ENCODE measurements at regions not wholly inside any gene's neighbourhood (a gene's known extent, or its start where the extent isn't known, plus 50 kb on each side); places are given as distances from the start of the nearest gene placed in this dataset.

DNA sequence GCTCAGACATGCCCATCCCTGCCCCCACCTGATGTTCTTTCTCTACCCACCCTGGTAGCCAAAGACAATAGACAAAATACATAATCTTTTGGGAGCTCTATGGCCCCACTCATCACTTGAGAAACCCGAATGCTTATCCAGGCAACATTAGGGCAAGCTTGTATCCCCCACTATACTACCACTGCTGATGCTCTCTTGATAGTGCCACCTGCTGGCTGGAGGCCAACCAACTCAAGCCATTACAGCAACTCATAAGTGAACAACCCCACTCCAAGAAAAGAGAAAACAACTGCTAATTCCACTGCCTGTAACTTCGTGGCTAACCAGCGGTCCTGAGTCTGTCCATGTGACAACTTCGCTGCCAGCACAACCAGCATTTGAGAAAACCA lies 342.5 kb upstream of the TGFBR2 start:
- no peak for DNase-seq (ENCODE audit: low read depth)

DNA sequence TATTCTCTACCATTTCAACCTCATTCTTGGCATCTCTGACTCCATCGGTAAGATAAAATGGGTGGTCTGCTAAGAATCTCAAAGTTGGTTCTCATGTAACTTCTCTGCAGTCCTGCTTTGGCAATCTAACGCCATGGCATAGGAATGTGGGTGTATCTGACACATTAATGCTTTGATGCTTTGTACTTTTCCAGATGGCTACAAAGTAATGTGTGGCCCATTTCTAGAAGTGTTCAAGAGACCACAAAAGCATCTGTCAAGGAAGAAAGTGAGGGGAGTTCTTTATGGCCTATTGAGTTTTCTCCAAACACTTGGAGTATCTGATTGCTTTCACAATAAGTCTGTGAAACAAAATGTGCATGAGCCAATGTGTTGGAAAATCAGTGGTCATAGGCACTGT lies 339.9 kb upstream of the TGFBR2 start:
- no peak for DNase-seq (ENCODE audit: low read depth)

DNA sequence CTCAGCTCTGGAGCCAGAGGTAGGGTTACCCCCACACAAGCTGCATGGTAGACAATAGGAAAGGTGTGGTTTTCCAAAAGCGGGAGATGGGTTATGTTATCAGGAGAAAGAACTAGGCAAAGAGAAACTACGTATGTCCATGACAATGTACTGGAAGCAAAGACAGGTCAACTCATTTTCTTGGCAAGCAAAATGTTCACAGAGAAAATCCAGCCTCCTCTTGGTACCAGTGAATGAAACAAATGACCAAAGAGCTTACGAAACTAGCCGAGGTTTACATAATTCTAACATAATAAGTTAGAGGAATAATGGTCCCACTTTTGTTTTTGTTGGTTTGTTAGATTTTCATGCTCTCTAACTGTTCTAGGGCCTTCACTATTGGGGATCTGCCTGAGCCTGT lies 338.1 kb upstream of the TGFBR2 start:
- no peak for DNase-seq (ENCODE audit: low read depth)

DNA sequence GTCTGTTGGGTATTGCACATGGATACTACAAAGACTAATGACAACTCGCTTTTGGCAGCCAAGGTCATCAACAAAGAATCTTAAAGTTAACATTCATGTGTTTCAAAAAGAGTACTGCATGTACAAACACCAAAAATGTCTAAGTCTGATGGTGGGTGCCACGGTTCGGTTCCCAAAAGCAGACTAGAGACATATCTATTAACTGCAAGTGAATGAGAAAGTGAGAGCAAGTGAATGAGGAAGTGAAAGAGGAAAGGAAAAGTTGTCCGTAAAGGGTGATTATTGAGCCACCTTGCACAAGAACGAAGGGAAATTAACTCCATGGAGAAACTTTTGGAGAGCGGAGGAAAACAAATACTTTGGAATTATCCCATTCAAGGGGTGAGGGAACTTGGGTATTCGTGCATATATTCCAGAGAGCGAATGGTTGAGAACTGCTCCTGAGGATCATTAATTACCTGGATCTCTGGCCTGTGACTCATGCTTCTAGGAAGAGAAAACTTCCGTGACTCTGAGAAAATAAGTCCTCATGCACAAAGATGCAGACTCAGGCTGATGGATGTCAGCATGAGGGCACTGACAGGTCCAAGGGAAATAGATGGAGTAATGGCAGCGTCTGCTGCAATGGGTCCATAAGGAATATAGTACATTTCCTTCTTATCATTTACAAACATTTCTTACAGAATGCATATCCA lies 336.5 kb upstream of the TGFBR2 start:
- no peak for DNase-seq (ENCODE audit: low read depth)

DNA sequence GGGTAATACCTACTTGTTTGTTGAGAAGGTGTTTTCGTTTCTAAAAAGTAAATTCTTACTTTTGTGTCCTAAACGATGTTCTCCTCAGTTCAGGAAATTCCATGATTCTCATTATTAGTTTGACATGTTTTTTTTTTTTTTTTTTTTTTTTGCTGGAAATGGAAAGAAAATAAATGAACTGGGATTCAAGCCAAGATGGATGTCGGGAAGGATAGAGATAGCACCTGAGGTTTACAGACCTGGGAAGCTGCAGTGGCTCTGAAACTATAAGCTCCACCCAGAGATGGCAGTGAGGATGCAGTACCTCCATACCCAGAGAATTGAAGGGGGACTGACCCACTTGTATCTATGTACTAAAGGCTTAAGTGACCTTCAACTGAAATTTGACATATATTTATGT lies 334.6 kb upstream of the TGFBR2 start:
- no peak for DNase-seq (ENCODE audit: low read depth)

DNA sequence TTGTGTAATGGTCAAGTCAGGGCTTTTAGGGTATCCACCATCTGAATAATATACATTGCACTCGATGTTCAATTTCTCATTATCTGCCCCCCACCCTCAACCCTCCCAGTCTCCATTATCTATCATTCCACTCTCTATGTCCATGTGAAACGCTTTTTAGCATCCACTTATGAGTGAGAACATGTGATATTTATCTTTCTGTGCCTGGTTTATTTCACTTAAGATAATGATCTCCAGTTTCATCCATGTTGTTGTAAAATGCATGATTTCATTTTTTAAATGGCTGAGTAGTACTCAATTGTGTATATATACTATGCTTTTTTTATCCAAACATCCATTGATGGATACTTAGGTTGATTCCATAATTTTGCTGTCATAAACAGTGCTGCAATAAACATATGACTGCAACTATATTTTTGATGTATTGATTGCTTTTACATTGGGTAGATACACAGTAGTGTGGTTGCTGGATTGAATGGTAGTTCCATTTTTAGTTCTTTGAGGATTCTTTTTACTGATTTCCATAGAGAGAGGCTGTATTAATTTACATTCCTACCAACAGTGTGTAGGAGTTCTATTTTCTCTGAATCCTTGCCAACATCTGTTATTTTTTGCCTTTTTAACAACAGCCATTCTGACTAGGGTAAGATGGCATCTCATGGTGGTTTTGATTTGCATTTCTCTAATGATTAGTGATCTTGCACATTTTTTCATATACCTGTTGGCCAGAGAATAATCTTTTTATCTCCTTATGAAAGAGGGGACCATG lies 332.9 kb upstream of the TGFBR2 start:
- DNase-seq (ENCODE audit: low read depth), result no peak

DNA sequence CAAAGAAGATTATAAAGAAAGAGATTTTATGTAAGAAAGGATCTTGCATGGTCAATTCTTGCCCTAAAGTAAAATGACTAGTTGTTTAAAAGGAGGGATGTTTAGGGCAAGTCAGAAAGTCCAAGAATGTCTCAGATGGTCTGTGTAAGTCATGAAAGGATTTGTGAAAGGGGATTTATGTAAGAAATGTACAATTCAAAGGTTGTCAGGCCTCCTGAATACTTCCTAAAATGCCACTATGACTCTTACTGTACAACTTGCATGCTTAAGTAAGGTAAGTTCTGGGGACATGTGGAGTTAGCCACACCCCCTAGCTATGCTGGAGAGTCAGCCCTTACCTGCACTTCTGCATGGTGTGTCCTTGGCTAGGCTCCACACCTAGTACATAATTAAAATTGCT lies 328.9 kb upstream of the TGFBR2 start:
- DNase-seq (ENCODE audit: low read depth), result no peak

DNA sequence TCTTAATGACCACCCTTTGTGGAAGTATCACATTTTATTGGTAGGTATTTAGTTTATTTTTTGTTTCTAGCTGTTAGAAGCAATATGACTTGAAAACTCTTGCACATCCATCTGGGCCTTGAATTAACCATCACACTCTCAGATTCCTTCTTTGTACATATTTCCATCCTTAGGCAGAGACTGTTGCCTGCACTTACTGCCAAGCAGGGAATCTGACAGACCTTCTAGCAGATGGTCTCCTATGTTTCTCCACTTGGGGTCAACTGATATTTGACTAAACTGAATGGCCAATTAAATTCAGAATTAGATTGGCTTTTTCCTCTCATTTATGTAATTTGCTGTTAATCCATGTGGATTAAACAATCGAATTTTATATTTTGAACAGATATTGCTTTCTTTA lies 324.9 kb upstream of the TGFBR2 start:
- no peak for DNase-seq (ENCODE audit: low read depth)

DNA sequence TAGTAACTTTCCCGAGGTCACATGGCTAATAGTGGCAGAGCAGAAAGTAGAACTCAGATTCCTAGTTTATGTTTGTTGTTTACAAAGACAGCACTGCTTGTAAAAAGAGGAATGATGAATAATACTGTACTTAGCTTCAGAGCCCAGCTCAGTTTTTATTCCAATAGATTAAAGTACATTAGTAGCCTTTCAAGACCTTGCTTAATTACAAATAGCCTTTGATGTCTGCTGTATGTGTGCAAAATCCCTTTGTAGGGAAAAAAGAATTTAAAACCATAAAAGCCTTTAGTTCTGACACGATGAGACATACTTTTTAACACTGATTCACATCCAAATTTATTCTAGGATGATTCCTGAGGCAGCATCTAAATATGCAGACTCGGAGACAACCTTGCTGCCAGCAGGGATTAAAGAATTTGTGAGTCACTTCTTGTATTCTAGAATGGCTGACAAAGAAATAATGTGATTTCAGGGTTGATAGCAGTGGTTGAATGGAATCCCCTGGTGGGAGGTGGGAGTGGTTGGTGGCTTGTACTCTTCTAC lies 324.2 kb upstream of the TGFBR2 start:
- no peak for DNase-seq (ENCODE audit: low read depth)

DNA sequence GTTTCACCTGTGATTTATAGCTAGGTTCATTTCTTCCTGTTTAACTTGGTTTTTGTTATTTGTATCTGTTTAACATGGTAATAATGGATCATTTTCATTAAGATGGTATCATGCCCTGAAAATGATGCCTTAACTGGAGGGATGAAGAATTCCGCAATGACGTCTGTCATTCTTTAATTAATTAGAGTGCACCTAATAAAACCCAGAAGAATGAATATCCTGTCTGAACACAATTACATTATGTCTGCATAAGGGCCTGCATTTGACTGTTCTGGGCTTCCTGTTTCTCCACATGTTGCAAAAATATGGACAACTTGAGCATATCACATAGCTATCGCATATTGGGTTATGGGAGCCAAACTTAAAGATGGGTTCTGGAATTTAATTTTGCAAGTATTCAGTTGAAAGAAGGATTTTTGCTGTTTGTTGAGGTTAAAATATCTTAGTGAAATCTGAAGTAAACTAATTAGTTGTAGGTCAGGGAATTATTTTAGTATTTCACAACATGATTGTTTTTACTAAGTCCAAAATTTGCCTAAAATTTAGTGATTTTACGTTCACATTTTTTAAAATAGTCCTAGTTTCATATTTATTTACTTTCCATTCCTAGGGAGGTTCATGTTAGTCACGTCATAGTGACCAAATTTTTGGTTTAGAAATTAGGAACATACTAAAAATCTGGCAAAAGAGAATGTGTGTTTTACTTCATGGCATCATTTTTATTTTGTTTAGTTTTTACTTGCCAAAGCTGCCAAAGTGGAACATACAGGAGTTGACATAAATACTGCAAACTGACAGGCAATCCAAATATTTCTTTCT lies 321.0 kb upstream of the TGFBR2 start:
- no peak for DNase-seq (ENCODE audit: low read depth)

DNA sequence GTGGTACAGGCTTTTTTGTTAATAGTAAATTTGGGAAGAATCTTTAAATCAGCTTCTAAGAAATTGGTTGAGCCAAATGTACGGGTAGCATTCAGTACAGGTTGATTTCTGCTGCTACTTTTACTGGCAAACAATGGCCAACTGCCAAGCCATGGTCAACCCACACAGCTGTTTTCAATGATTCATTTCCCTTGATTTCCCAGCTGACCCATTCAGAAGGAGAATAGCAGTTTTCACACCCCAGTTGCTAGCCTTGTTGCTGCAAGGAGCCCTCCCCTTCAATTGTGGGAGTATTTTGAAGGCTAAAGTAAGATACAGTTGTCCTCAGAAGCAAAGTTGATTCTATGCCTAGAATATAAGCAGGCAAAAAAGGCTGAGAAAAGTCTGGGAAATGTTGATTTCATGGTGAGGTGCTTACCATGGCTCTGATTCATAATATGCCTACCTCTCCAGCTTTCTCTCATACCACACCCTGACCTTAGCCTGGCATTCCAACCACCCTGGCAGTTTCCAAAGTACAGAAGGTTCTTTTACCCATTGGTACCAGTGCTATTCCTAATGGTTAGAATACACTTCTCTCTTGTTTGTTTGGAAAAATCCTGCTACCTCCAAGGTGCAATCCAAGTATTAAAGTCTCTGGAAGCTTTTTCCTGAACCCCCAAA lies 320.3 kb upstream of the TGFBR2 start:
- DNase-seq (ENCODE audit: low read depth), result no peak

DNA sequence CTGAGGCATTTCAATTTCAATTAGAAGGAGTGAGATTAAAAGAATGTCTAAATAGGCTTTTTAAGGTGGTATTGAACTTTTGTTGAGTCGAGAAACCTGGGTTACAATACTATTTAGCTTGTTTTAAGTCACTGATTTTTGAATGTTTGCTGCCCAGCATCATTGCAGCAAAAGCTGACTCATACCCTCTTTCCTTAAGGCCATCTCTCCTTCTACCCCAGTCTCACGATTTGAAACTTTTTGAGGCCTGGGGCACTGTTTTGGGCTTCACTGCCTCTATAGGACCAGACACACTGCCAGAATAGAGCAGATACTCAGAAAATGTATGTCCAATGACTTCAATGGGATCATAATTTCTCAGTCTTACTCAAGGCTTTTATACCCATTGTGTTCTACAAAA lies 319.6 kb upstream of the TGFBR2 start:
- no peak for DNase-seq (ENCODE audit: low read depth)

DNA sequence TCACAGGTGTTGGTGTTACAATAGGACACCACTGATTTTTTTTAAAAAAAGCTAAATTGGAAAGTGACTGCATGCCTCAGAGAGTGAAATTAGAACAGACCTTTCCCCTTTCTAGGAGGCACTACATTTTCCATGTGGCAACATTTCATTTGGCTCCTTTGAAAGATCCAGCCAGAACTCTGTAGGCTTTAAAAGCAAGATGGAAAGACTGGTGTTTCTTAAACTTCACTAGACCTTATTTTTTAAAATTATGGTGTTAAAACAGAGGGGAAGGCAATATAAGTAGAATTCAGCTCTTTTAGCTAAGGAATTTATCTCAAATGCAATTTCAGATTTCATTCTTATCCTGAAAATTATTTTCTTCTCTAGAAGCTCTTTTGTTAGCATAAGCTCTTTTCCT lies 317.6 kb upstream of the TGFBR2 start:
- no peak for DNase-seq (ENCODE audit: low read depth)

DNA sequence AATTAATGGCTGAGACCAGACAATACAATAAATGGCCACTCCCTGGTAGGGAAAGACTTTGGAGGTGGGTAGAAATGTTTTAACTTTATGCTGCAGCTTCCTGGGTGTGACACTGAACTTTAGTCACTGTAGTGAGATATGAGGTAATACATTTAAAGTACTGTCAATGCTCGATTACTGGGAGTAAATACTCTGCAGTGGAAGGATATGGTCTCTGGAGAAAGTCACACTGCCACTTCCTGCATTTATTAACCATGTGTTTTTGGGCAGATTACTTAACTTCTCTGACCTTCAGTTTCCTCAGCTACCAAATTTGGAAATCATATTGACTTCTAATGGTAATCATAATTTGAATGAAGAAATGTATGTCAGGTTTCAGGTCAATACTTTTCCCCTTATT lies 317.1 kb upstream of the TGFBR2 start:
- DNase-seq (ENCODE audit: low read depth), result no peak

DNA sequence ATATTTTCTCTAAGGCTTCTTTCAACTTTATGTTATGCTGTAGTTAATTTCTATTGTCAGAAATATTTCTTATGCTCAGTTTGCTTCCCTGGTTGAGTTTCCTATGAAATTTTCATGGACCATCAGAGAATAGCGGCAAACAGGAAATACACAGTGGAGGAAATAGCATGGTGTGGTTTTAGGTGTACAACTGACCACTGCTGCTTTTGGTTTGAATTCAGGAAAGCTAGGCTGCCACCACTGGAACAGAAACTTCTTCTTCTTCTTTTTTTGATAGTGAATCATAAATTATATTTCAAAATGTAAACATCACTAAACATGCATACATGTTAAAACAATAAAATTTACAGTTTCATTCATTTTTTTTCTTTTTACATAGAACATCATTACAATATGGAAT lies 316.6 kb upstream of the TGFBR2 start:
- DNase-seq (ENCODE audit: low read depth), result no peak

DNA sequence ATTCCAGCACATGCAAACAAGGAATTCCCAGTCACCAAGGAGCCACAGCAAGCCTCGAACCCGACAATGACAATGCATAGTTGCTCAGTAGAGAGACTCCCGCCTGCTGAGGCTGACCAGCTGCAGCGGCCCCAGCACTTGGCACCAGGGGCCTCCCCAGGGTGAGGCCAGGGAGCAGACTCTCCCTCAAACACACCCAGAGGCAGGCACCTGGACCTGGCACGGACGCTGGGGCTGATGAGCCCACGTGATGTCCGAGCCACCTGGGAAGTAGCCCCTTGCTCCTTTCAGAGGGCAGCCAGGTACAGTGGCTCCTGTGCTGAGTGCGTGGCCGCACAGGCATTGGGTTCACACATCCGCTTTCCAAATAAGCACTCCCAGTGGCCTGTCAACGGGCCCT lies 315.9 kb upstream of the TGFBR2 start:
- DNase-seq (ENCODE audit: low read depth), result no peak

DNA sequence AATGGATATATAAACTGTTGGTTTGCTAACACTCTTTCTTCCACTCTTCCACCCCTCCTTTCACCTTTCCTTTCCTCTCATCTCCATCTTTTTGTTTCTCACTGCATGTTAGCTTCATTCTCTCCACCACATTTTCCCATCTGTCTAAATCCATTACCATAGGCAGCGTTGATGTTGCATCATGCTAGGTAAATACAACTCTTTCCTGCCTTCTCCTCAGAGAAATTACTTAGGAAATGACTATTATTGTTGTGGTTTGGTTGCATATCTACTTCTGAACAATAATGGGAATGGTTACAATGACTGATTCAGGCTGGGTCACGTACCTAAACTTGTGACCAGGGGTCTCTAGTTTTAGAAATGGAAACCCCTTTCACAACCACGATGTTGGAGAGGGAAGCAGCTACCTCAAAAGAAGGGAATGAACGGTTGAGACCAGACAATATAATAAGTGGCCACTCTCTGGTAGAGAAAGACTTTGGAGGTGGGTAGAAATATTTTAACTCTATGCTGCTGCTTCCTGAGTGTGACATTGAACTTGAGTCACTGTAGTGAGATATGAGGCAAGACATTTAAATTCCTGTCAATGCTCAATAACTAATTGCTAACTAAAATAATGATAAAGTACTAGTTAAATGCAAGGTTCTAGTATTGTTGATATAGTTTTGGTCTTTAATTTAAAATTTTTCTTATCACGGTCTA lies 314.1 kb upstream of the TGFBR2 start:
- DNase-seq (ENCODE audit: low read depth), result no peak

DNA sequence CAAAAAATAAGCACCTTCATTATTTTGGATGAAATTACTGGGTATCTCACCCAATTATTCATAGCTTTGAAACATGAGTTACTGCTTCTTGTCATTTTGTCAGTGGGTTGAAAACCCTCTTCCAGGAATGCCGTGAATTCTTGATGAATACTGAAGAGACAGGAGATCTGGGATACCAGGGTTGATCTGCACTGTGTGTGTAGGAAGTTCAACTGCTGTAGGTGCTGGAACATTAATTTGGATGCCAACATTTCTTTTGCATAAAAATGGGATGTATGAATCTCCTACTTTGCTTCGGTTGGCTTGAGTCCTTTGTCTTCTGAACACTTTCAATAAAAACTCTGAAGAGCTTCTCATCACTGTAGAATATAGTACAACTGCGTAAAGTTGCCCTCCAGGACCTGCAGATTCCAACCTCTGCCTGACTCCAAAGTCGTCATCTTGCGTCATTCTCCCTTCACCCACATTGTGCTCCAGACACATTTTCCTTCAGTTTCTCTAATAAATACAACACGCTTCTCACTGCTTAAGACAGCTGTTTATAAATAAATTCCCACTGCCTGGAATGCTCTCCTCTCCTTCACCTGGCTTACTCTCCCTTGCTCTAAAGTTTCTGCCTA lies 312.7 kb upstream of the TGFBR2 start:
- no peak for DNase-seq (ENCODE audit: low read depth)

DNA sequence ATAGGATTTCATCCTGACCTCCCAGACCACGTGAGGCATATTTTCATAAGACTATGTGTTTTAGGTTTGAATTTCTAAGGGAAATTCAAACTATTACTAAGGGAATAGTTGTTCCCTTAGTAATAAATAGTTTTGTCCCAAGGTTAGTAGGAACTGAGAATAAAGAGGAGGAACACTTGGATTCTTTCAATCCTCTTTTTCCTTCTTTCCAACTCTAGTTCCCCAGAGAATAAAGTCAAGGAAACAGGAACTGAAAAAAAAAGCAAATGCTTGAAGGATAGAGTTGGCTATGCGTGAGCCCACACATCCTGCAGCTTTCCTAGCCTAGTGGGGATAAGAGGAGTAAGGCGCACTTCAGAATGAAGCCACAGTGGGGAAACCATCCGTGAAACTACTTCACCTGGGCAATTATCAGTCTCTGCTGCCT lies 312.1 kb upstream of the TGFBR2 start:
- DNase-seq (ENCODE audit: low read depth), result no peak

DNA sequence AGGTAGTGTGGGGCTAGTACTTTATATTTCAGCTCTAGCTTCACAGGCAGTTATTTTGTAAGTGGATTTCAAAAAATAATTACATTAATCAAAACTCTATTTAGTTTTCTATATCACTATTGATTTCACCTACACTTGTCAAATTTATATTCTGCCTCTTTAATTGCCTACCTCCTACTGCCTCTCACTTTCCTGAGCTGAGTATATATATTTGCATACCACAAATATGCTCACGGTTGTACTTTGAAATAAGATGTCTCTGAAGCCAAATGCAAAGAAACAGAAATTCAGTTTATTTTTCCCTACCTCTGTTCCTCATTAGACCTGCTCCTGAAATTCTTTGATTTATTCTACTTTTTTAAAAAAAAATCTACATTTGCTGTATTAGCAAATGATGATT lies 309.3 kb upstream of the TGFBR2 start:
- no peak for DNase-seq (ENCODE audit: low read depth)
